ENCODE measurements at regions not wholly inside any gene's neighbourhood (a gene's known extent, or its start where the extent isn't known, plus 50 kb on each side); places are given as distances from the start of the nearest gene placed in this dataset.

DNA sequence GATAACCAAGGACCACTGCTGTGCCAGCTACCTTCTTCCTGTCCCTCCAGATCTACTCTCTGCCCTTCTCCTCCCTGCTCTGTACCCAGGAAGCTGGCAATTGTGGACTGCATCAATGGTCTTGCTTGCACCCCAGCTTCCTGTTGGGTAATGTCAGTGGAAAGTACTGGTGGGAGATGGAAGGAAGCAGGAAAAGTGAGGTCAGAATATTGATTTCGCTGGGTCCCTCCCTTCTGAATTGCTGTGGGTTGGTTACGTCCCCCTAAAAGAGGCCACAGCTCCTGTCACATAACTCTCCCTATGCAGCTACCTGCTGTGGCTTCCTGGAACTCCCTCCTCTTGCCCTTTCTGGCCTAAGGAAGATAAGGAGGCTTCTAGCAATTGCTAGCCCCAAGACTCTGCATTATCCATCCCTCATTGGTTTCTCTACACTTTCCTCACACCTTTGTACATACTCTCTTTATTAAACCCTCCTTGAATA, 81.2 kb downstream of the RASSF10 start:
- Histone ChIP-seq H3K4me3 (ENCODE audit: low read length in 3 of 3) (no peak overlapping the region), H3K4me1 (ENCODE audit: control insufficient read depth in 3 of 3, insufficient read depth in 3 of 3, low read length in 3 of 3) (no peaks in the 10 kb centered on the region), H3K27ac (ENCODE audit: low read depth, low read length) (no peak overlapping the region), H3K27me3 (ENCODE audit: control insufficient read depth in 3 of 3, insufficient read depth in 3 of 3, low read length in 3 of 3) (peaks cover 0 to 3% (median 0%) of the 10 kb centered on the region in 3 donors), H3K36me3 (ENCODE audit: control insufficient read depth in 3 of 3, insufficient read depth in 3 of 3, low read length in 3 of 3) (no peaks in the 10 kb centered on the region), H3K9ac (ENCODE audit: low read depth in 1 of 3, low read length in 3 of 3) (no peak overlapping the region), H3K9me3 (ENCODE audit: control insufficient read depth in 3 of 3, low read length in 3 of 3) (no peaks in the 10 kb centered on the region)

DNA sequence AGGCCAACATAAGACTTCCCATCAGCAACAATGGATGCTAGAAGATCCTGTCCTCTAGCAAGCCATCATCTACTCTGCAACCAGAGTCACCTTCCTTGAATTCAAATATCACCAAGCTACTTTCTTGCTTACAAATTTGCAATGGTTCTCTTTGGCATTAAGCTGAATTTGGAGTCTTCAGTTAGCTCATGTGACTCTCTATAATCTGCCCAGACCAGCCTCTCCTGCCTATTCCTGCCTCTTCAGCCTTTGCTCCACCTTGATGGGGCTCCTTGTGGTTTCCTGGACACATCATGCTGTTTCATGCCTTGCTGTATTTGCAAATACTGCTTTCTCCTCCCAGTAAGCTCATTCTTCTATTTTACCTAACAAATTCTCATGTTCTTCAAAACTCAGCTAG, 82.3 kb downstream of the RASSF10 start:
- Histone ChIP-seq H3K9me3 (ENCODE audit: control insufficient read depth in 3 of 3, low read length in 3 of 3) (no peaks in the 10 kb centered on the region), H3K36me3 (ENCODE audit: control insufficient read depth in 3 of 3, insufficient read depth in 3 of 3, low read length in 3 of 3) (no peaks in the 10 kb centered on the region)

DNA sequence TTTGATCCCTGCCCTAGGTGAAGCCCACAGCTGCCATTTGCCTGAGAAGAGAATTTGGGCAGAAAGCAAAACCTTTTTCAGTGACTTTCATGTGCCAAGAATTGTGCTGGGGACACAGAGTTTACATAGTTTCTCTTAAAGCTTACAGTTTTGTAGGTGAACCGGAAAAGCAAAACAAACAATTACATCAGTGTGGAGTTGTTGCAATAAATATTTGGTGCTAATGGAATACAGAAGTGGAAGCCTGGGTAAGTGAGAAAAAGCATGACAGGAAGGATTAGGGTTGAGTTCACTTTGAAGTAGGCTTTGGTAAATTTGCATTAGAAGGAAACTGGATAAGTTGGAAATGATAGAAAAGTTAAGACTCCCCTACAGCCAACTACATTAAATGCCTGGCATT, 82.7 kb downstream of the RASSF10 start:
- no peaks in the 10 kb centered on the region for H3K4me1 ChIP-seq (ENCODE audit: control insufficient read depth in 3 of 3, insufficient read depth in 3 of 3, low read length in 3 of 3)

More for the DNA sequence above, 82.3 kb downstream of the RASSF10 start:
- Histone ChIP-seq H3K4me1 (ENCODE audit: control insufficient read depth in 3 of 3, insufficient read depth in 3 of 3, low read length in 3 of 3) (no peaks in the 10 kb centered on the region), H3K9ac (ENCODE audit: low read depth in 1 of 3, low read length in 3 of 3) (no peak overlapping the region), H3K27ac (ENCODE audit: low read depth, low read length) (no peak overlapping the region), H3K4me3 (ENCODE audit: low read length in 3 of 3) (no peak overlapping the region), H3K27me3 (ENCODE audit: control insufficient read depth in 3 of 3, insufficient read depth in 3 of 3, low read length in 3 of 3) (no peaks in the 10 kb centered on the region)

DNA sequence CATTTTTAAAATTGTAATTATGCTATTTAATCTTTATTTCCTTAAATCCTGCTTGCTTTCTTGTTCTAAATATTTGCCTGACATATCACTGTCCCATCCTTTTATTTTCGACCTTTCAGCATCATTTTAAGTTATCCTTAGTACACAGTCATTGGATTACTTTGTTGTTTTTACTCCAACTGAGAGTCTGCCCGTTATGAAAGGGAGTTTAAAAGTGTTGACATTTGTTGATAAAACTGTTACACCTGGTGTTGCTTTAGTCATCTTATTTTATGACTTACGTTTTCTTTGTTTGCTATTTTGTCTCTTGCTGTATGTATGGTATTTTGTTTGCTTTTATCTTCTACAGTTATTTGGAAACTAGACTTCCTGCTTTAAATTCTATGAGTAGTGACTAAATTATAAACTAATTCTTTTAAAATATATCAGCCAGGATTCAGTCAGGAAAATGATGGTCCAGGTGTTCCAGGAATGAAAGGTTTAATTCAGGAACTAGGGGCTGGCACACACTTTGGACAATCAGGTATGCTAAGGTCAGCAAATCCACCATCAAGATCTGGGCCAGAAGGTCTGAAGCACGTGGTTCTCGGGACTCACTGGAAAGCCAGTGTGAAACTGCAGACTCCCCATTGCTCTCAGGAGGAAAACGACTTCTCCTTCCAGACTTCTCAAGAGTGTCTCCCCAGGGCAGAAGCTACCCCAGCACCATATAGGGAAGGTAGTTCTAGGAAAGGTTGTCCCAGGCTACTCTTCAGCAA, 86.0 kb downstream of the RASSF10 start:
- Histone ChIP-seq H3K27ac (ENCODE audit: low read depth, low read length) (no peak overlapping the region), H3K36me3 (ENCODE audit: control insufficient read depth in 3 of 3, insufficient read depth in 3 of 3, low read length in 3 of 3) (no peaks in the 10 kb centered on the region), H3K27me3 (ENCODE audit: control insufficient read depth in 3 of 3, insufficient read depth in 3 of 3, low read length in 3 of 3) (no peaks in the 10 kb centered on the region), H3K9ac (ENCODE audit: low read depth in 1 of 3, low read length in 3 of 3) (no peak overlapping the region), H3K4me1 (ENCODE audit: control insufficient read depth in 3 of 3, insufficient read depth in 3 of 3, low read length in 3 of 3) (no peaks in the 10 kb centered on the region), H3K4me3 (ENCODE audit: low read length in 3 of 3) (no peak overlapping the region), H3K9me3 (ENCODE audit: control insufficient read depth in 3 of 3, low read length in 3 of 3) (no peaks in the 10 kb centered on the region)

More for the DNA sequence above, 82.7 kb downstream of the RASSF10 start:
- no peaks in the 10 kb centered on the region for H3K27me3 ChIP-seq (ENCODE audit: control insufficient read depth in 3 of 3, insufficient read depth in 3 of 3, low read length in 3 of 3)
- no peaks in the 10 kb centered on the region for H3K9me3 ChIP-seq (ENCODE audit: control insufficient read depth in 3 of 3, low read length in 3 of 3)
- H3K9ac ChIP-seq (ENCODE audit: low read depth in 1 of 3, low read length in 3 of 3), result no peak overlapping the region
- no peak overlapping the region for H3K27ac ChIP-seq (ENCODE audit: low read depth, low read length)
- no peak overlapping the region for H3K4me3 ChIP-seq (ENCODE audit: low read length in 3 of 3)
- H3K36me3 ChIP-seq (ENCODE audit: control insufficient read depth in 3 of 3, insufficient read depth in 3 of 3, low read length in 3 of 3), result no peaks in the 10 kb centered on the region

DNA sequence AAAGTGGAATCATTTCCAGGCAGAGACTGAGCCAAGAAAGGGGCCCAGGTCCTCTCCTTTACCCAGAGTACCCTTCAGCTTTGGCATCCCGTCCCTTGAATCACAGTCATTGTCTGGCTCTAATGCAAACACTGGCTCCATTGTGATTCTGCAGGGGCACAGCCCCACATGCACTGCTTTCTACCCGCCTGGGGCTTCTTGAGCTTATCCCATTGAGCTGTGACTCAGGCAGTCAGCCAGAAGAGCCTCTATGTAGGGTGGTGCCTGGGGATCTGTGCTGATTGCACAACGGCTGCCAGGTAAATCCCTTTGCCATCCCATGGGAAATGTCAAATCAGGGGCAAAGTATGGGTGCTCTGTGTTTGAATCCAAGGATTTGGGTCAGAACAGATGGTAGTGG, 88.9 kb downstream of the RASSF10 start:
- Histone ChIP-seq H3K9me3 (ENCODE audit: control insufficient read depth in 3 of 3, low read length in 3 of 3) (no peaks in the 10 kb centered on the region), H3K27me3 (ENCODE audit: control insufficient read depth in 3 of 3, insufficient read depth in 3 of 3, low read length in 3 of 3) (no peaks in the 10 kb centered on the region), H3K4me1 (ENCODE audit: control insufficient read depth in 3 of 3, insufficient read depth in 3 of 3, low read length in 3 of 3) (no peaks in the 10 kb centered on the region)

DNA sequence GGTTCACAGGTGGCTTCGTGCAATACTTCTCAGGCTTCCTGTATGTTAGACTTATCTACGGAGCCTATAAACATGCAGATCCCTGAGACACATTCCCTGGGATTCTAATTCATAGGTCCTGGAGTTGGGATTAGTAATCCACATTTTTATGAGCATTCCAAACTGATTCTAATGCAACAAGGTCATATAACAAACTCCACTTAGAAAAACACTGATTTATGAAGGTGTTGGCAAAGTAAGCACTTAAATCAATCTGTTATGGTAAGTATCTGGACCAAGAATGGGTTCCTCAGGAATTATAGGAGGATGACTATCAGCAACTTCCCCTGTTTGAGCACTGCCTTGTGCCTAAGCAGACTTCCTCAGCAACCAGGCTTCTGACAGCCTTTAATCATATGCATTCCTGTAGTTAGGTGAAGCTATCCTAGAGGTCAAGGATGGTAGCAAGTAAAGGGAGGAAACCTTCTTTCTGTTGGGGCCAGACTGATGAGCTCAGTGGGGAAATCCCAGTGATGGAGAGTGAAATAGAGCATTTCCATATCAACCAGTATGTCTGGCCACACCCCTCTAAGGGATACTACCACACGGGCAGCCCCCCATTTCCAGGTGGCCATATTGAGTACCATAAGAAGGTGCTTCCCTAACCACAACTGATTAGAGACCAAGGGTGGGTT, 89.6 kb downstream of the RASSF10 start:
- Histone ChIP-seq H3K9me3 (ENCODE audit: control insufficient read depth in 3 of 3, low read length in 3 of 3) (no peaks in the 10 kb centered on the region), H3K27ac (ENCODE audit: low read depth, low read length) (no peak overlapping the region), H3K4me1 (ENCODE audit: control insufficient read depth in 3 of 3, insufficient read depth in 3 of 3, low read length in 3 of 3) (no peaks in the 10 kb centered on the region), H3K4me3 (ENCODE audit: low read length in 3 of 3) (no peak overlapping the region), H3K9ac (ENCODE audit: low read depth in 1 of 3, low read length in 3 of 3) (no peak overlapping the region), H3K27me3 (ENCODE audit: control insufficient read depth in 3 of 3, insufficient read depth in 3 of 3, low read length in 3 of 3) (no peaks in the 10 kb centered on the region), H3K36me3 (ENCODE audit: control insufficient read depth in 3 of 3, insufficient read depth in 3 of 3, low read length in 3 of 3) (no peaks in the 10 kb centered on the region)

More for the DNA sequence above, 88.9 kb downstream of the RASSF10 start:
- Histone ChIP-seq H3K36me3 (ENCODE audit: control insufficient read depth in 3 of 3, insufficient read depth in 3 of 3, low read length in 3 of 3) (no peaks in the 10 kb centered on the region), H3K4me3 (ENCODE audit: low read length in 3 of 3) (no peak overlapping the region), H3K9ac (ENCODE audit: low read depth in 1 of 3, low read length in 3 of 3) (no peak overlapping the region), H3K27ac (ENCODE audit: low read depth, low read length) (no peak overlapping the region)

DNA sequence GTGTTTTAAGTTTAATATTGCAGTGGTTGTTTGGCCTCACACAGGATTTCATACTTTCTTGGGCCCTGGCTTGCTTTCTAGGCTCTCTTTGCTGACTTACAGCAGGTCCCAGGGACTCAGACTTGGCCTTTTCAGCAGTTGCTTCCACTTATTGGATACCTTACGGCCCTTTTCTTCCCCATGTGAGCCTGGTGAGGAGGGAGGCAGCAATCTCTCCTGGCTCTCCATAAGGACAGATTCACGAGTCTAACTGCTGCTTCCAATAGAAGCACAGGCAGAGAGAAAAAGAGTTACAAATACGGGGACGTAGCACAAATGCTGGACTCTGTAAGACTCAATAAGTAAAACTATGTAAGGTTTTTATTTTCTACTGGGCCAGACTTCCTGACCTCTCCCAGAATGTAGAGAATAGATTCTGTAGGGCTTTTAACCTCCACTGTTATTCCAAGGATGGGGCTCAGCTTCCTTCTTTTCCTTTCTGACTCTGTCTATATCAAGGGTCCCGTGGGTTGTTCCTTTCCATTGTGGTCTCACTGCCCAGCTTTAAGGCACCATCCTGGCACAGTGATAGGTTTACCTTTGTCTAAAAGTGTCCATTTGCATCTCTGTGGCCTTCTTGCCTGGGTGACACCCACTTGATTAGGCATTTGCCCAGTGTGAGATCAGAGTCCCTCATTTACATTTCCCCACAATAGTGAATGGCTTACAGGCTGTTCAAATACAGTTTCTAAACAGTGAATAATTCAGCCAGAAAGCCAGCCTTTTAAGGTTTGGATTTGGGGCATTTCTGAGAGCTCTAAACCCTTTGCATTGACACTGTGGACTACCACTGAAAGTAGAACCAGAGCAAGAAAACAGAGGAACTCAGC, 92.8 kb downstream of the RASSF10 start:
- H3K4me1 ChIP-seq (ENCODE audit: control insufficient read depth in 3 of 3, insufficient read depth in 3 of 3, low read length in 3 of 3), result peaks cover 0 to 6% (median 3%) of the 10 kb centered on the region in 3 donors
- no peak overlapping the region for H3K4me3 ChIP-seq (ENCODE audit: low read length in 3 of 3)
- H3K27ac ChIP-seq (ENCODE audit: low read depth, low read length), result no peak overlapping the region
- no peaks in the 10 kb centered on the region for H3K27me3 ChIP-seq (ENCODE audit: control insufficient read depth in 3 of 3, insufficient read depth in 3 of 3, low read length in 3 of 3)
- no peaks in the 10 kb centered on the region for H3K9me3 ChIP-seq (ENCODE audit: control insufficient read depth in 3 of 3, low read length in 3 of 3)
- H3K36me3 ChIP-seq (ENCODE audit: control insufficient read depth in 3 of 3, insufficient read depth in 3 of 3, low read length in 3 of 3), result no peaks in the 10 kb centered on the region
- no peak overlapping the region for H3K9ac ChIP-seq (ENCODE audit: low read depth in 1 of 3, low read length in 3 of 3)

DNA sequence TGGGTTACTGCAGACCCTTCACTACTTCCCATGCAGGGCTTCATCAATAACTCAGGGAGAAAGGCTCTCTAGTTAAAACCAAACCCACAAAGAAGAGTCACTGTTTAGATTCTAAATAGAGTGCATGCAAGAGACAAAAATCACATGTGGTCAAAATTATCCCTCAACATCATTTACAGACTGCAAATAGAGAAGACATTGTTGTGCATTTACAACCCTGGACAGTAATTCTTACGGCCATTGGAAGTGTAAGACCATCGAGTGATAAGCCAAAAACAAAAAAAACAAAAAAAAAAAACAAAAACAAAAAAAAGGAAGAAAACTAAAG, 93.4 kb downstream of the RASSF10 start:
- Histone ChIP-seq H3K9me3 (ENCODE audit: control insufficient read depth in 3 of 3, low read length in 3 of 3) (no peaks in the 10 kb centered on the region), H3K4me1 (ENCODE audit: control insufficient read depth in 3 of 3, insufficient read depth in 3 of 3, low read length in 3 of 3) (peaks cover 0 to 6% (median 3%) of the 10 kb centered on the region in 3 donors), H3K27me3 (ENCODE audit: control insufficient read depth in 3 of 3, insufficient read depth in 3 of 3, low read length in 3 of 3) (no peaks in the 10 kb centered on the region), H3K36me3 (ENCODE audit: control insufficient read depth in 3 of 3, insufficient read depth in 3 of 3, low read length in 3 of 3) (no peaks in the 10 kb centered on the region), H3K27ac (ENCODE audit: low read depth, low read length) (no peak overlapping the region), H3K9ac (ENCODE audit: low read depth in 1 of 3, low read length in 3 of 3) (no peak overlapping the region), H3K4me3 (ENCODE audit: low read length in 3 of 3) (no peak overlapping the region)

DNA sequence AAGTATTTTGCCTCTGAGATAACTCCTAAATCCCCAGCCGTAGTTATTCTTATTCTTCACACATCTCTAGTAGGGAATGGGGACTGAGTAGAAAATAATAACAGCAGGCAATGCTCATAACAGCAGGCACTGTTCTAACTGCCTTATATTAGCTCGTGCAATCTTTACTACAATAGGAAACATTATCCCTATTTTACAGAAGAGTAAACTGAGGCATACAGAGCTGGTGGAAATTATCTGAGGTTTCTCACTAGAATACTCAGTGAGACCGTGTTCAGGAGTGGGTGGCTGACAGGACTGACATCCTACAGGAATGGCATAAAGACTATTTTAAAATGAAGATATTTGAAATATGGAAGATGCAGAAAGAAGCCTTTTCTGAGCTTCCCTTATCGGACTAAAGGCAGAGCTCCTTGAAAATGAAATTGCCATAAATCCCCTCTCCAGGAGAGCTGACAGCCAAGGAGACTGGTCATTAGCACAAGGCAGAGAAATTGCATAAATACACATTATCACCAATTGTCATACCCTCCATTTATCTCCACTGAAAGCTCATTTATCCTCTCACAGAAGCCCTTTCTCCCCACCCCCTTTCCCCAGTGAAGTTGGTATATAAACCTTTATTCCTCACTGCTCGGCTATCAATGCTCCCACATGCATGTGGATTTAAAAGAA, 93.9 kb downstream of the RASSF10 start:
- Histone ChIP-seq H3K9ac (ENCODE audit: low read depth in 1 of 3, low read length in 3 of 3) (no peak overlapping the region), H3K9me3 (ENCODE audit: control insufficient read depth in 3 of 3, low read length in 3 of 3) (no peaks in the 10 kb centered on the region), H3K27me3 (ENCODE audit: control insufficient read depth in 3 of 3, insufficient read depth in 3 of 3, low read length in 3 of 3) (no peaks in the 10 kb centered on the region), H3K4me1 (ENCODE audit: control insufficient read depth in 3 of 3, insufficient read depth in 3 of 3, low read length in 3 of 3) (peaks cover 0 to 6% (median 3%) of the 10 kb centered on the region in 3 donors), H3K4me3 (ENCODE audit: low read length in 3 of 3) (no peak overlapping the region), H3K27ac (ENCODE audit: low read depth, low read length) (no peak overlapping the region), H3K36me3 (ENCODE audit: control insufficient read depth in 3 of 3, insufficient read depth in 3 of 3, low read length in 3 of 3) (no peaks in the 10 kb centered on the region)

Measured in skeletal muscle tissue (tissue), 3 donors.